ENCODE measurements at regions not wholly inside any gene's neighbourhood (a gene's known extent, or its start where the extent isn't known, plus 50 kb on each side); places are given as distances from the start of the nearest gene placed in this dataset.
"Not testable (repeated sequence)": the region's sequence is repeated elsewhere in the genome, so short reads cannot be mapped to it uniquely, and the experiment has no call there.

GRCh38 chr10:36425131-36425797 lies 700.1 kb upstream of the ANKRD30A start:
- H3K27ac ChIP-seq (ENCODE audit: low read depth, low read length): no peak overlapping the region
- no peak overlapping the region for H3K4me3 ChIP-seq (ENCODE audit: low read depth, low read length)
- no peaks in the 10 kb centered on the region for H3K36me3 ChIP-seq (ENCODE audit: control insufficient read depth, insufficient read depth, low read length)
- no peaks in the 10 kb centered on the region for H3K27me3 ChIP-seq (ENCODE audit: control insufficient read depth, insufficient read depth, low read length)
- no peak overlapping the region for H3K9ac ChIP-seq (ENCODE audit: low read length)
- peaks cover 14% of the 10 kb centered on the region for H3K4me1 ChIP-seq (ENCODE audit: control insufficient read depth, insufficient read depth, low read length)
- peaks cover 20% of the 10 kb centered on the region for H3K9me3 ChIP-seq (ENCODE audit: control insufficient read depth, insufficient read depth, low read depth, low read length)

- Histone ChIP-seq H3K27ac (ENCODE audit: low read depth, low read length) (no peak overlapping the region), H3K4me3 (ENCODE audit: low read depth, low read length) (no peak overlapping the region)
These were observed 700.9 kb upstream of the ANKRD30A start for GRCh38 chr10:36424502-36424901.

DNA sequence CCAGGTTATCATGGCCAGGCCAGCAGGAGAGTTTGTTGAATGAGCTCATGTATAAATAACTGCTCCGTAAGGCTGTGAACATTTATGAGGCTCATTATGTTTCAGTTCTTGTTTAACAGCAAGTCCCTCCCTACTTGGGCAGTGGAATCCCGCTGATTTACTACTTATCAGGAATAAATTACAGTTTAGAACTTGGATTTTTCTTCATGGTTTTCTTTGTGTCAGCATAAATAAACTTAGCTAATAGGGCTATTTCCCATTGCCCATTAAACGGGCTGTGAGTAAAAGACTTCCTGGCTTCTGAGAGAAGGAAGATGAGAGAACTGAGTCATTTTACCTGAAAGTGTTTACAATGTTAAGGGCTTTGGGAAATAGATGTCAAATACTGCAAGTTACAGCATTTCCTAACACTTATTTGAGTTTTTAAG lies 701.6 kb upstream of the ANKRD30A start:
- H3K27ac ChIP-seq (ENCODE audit: low read depth, low read length): no peak overlapping the region
- peaks cover 14% of the 10 kb centered on the region for H3K4me1 ChIP-seq (ENCODE audit: control insufficient read depth, insufficient read depth, low read length)
- H3K9me3 ChIP-seq (ENCODE audit: control insufficient read depth, insufficient read depth, low read depth, low read length): peaks cover 17% of the 10 kb centered on the region
- H3K4me3 ChIP-seq (ENCODE audit: low read depth, low read length): no peak overlapping the region
- no peaks in the 10 kb centered on the region for H3K27me3 ChIP-seq (ENCODE audit: control insufficient read depth, insufficient read depth, low read length)
- no peak overlapping the region for H3K9ac ChIP-seq (ENCODE audit: low read length)
- no peaks in the 10 kb centered on the region for H3K36me3 ChIP-seq (ENCODE audit: control insufficient read depth, insufficient read depth, low read length)

More at GRCh38 chr10:36424502-36424901, 700.9 kb upstream of the ANKRD30A start:
- peaks cover 20% of the 10 kb centered on the region for H3K9me3 ChIP-seq (ENCODE audit: control insufficient read depth, insufficient read depth, low read depth, low read length)
- no peak overlapping the region for H3K9ac ChIP-seq (ENCODE audit: low read length)
- no peaks in the 10 kb centered on the region for H3K36me3 ChIP-seq (ENCODE audit: control insufficient read depth, insufficient read depth, low read length)
- H3K4me1 ChIP-seq (ENCODE audit: control insufficient read depth, insufficient read depth, low read length): peaks cover 14% of the 10 kb centered on the region
- H3K27me3 ChIP-seq (ENCODE audit: control insufficient read depth, insufficient read depth, low read length): no peaks in the 10 kb centered on the region

- H3K4me3 ChIP-seq (ENCODE audit: low read depth, low read length): no peak overlapping the region
- H3K36me3 ChIP-seq (ENCODE audit: control insufficient read depth, insufficient read depth, low read length): no peaks in the 10 kb centered on the region
- peaks cover 14% of the 10 kb centered on the region for H3K9me3 ChIP-seq (ENCODE audit: control insufficient read depth, insufficient read depth, low read depth, low read length)
- peaks cover 14% of the 10 kb centered on the region for H3K4me1 ChIP-seq (ENCODE audit: control insufficient read depth, insufficient read depth, low read length)
- no peak overlapping the region for H3K27ac ChIP-seq (ENCODE audit: low read depth, low read length)
- no peaks in the 10 kb centered on the region for H3K27me3 ChIP-seq (ENCODE audit: control insufficient read depth, insufficient read depth, low read length)
- H3K9ac ChIP-seq (ENCODE audit: low read length): no peak overlapping the region
These were observed 703.4 kb upstream of the ANKRD30A start for GRCh38 chr10:36421992-36422391.

- H3K9ac ChIP-seq (ENCODE audit: low read length): no peak overlapping the region
- H3K9me3 ChIP-seq (ENCODE audit: control insufficient read depth, insufficient read depth, low read depth, low read length): peaks cover 19% of the 10 kb centered on the region; the same call in 1 of the 2 replicates
- no peaks in the 10 kb centered on the region for H3K36me3 ChIP-seq (ENCODE audit: control insufficient read depth, insufficient read depth, low read length)
- H3K4me3 ChIP-seq (ENCODE audit: low read depth, low read length): no peak overlapping the region
- H3K27me3 ChIP-seq (ENCODE audit: control insufficient read depth, insufficient read depth, low read length): no peaks in the 10 kb centered on the region
- no peak overlapping the region for H3K27ac ChIP-seq (ENCODE audit: low read depth, low read length)
- no peaks in the 10 kb centered on the region for H3K4me1 ChIP-seq (ENCODE audit: control insufficient read depth, insufficient read depth, low read length)
These were observed 708.9 kb upstream of the ANKRD30A start for GRCh38 chr10:36416513-36416912.

DNA sequence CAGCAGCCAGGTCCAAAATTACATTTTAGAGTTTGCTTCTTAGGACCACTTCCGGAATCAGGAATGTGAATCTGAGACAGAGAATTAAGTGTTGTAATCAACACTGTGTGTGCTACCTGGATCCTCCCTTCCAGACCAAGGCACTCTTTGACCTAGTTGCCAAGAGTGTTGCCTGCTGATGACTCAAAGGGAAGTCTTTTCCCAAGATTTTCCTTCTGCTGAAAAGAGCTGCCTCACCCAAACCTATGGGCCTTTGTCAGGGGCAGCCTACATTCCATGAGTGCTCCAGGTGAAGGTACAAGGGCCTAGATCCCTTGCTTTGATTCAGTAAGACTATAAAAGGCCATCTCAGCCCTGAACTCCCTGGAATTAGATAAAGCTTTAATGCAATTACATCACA lies 712.5 kb upstream of the ANKRD30A start:
- Histone ChIP-seq H3K27ac (ENCODE audit: low read depth, low read length) (no peak overlapping the region), H3K36me3 (ENCODE audit: control insufficient read depth, insufficient read depth, low read length) (no peaks in the 10 kb centered on the region), H3K4me1 (ENCODE audit: control insufficient read depth, insufficient read depth, low read length) (no peaks in the 10 kb centered on the region), H3K4me3 (ENCODE audit: low read depth, low read length) (no peak overlapping the region), H3K27me3 (ENCODE audit: control insufficient read depth, insufficient read depth, low read length) (no peaks in the 10 kb centered on the region), H3K9ac (ENCODE audit: low read length) (no peak overlapping the region), H3K9me3 (ENCODE audit: control insufficient read depth, insufficient read depth, low read depth, low read length) (peaks cover 19% of the 10 kb centered on the region; the same call in 1 of the 2 replicates)

DNA sequence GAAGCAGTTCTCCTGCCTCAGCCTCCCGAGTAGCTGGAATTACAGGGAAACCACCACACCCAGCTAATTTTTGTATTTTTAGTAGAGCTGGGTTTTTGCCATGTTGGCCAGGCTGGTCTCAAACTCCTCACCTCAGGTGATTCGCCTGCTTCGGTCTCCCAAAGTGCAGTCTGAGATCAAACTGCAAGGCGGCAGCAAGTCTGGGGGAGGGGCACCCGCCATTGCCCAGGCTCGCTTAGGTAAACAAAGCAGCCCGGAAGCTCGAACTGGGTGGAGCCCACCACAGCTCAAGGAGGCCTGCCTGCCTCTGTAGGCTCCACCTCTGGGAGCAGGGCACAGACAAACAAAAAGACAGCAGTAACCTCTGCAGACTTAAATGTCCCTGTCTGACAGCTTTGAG lies 725.2 kb upstream of the ANKRD30A start:
- H3K4me3 ChIP-seq (ENCODE audit: low read depth, low read length); H3K9ac ChIP-seq (ENCODE audit: low read length); H3K36me3 ChIP-seq (ENCODE audit: control insufficient read depth, insufficient read depth, low read length); H3K27ac ChIP-seq (ENCODE audit: low read depth, low read length); H3K27me3 ChIP-seq (ENCODE audit: control insufficient read depth, insufficient read depth, low read length); H3K4me1 ChIP-seq (ENCODE audit: control insufficient read depth, insufficient read depth, low read length); H3K9me3 ChIP-seq (ENCODE audit: control insufficient read depth, insufficient read depth, low read depth, low read length): not testable (repeated sequence)

GRCh38 chr10:36393801-36394200 lies 731.6 kb upstream of the ANKRD30A start:
- Histone ChIP-seq H3K36me3 (ENCODE audit: control insufficient read depth, insufficient read depth, low read length) (no peaks in the 10 kb centered on the region), H3K27ac (ENCODE audit: low read depth, low read length) (no peak overlapping the region), H3K9ac (ENCODE audit: low read length) (no peak overlapping the region), H3K4me1 (ENCODE audit: control insufficient read depth, insufficient read depth, low read length) (no peaks in the 10 kb centered on the region), H3K4me3 (ENCODE audit: low read depth, low read length) (no peak overlapping the region), H3K9me3 (ENCODE audit: control insufficient read depth, insufficient read depth, low read depth, low read length) (0 out of 2 replicates have a peak, but pooled peaks cover 2% of the 10 kb centered on the region), H3K27me3 (ENCODE audit: control insufficient read depth, insufficient read depth, low read length) (no peaks in the 10 kb centered on the region)

DNA sequence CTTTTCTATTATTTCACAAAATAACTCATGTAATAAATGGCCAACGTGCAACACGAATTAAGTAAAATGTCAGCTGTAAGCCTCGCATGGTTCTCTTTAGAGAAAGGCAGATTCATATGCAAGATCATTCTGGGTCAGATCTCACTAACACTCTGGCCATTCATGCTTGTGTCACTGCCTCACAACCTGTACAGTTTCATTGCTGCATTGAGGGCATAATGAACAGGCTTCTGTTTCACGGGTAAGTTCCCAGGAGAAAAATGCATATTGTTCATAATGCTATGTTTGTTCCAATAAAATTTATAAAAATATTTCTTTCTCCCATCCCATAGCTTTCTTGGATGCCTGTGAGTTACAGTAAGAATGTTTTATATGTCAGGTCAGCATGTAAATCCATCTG lies 734.0 kb upstream of the ANKRD30A start:
- H3K27ac ChIP-seq (ENCODE audit: low read depth, low read length): no peak overlapping the region
- H3K36me3 ChIP-seq (ENCODE audit: control insufficient read depth, insufficient read depth, low read length): no peaks in the 10 kb centered on the region
- H3K4me1 ChIP-seq (ENCODE audit: control insufficient read depth, insufficient read depth, low read length): no peaks in the 10 kb centered on the region
- H3K9me3 ChIP-seq (ENCODE audit: control insufficient read depth, insufficient read depth, low read depth, low read length): no peaks in the 10 kb centered on the region
- H3K27me3 ChIP-seq (ENCODE audit: control insufficient read depth, insufficient read depth, low read length): no peaks in the 10 kb centered on the region
- no peak overlapping the region for H3K4me3 ChIP-seq (ENCODE audit: low read depth, low read length)
- H3K9ac ChIP-seq (ENCODE audit: low read length): no peak overlapping the region

DNA sequence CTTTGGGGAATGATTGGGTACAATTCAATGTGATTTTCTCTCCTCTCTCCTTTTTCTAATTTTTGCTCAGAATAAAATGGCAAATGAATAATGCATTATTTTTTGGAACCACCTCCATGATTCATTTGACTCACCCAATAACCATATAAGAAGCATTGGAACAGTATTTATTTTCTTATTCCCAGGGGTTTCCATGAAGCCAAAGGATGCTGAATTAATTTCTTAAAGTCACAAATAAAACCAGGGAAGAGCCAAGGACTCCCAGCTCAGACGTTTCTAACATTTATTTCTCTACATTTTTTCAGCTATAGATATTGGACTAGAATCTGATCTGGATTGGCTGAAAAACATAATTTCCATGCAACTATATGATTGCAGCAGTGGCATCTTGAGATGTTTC lies 735.2 kb upstream of the ANKRD30A start:
- Histone ChIP-seq H3K36me3 (ENCODE audit: control insufficient read depth, insufficient read depth, low read length) (no peaks in the 10 kb centered on the region), H3K4me1 (ENCODE audit: control insufficient read depth, insufficient read depth, low read length) (no peaks in the 10 kb centered on the region), H3K9ac (ENCODE audit: low read length) (no peak overlapping the region), H3K27ac (ENCODE audit: low read depth, low read length) (no peak overlapping the region), H3K9me3 (ENCODE audit: control insufficient read depth, insufficient read depth, low read depth, low read length) (no peaks in the 10 kb centered on the region), H3K27me3 (ENCODE audit: control insufficient read depth, insufficient read depth, low read length) (no peaks in the 10 kb centered on the region), H3K4me3 (ENCODE audit: low read depth, low read length) (no peak overlapping the region)

- no peak overlapping the region for H3K4me3 ChIP-seq (ENCODE audit: low read depth, low read length)
- H3K9me3 ChIP-seq (ENCODE audit: control insufficient read depth, insufficient read depth, low read depth, low read length): no peaks in the 10 kb centered on the region
- H3K36me3 ChIP-seq (ENCODE audit: control insufficient read depth, insufficient read depth, low read length): no peaks in the 10 kb centered on the region
- no peak overlapping the region for H3K9ac ChIP-seq (ENCODE audit: low read length)
- no peaks in the 10 kb centered on the region for H3K4me1 ChIP-seq (ENCODE audit: control insufficient read depth, insufficient read depth, low read length)
- H3K27me3 ChIP-seq (ENCODE audit: control insufficient read depth, insufficient read depth, low read length): no peaks in the 10 kb centered on the region
- H3K27ac ChIP-seq (ENCODE audit: low read depth, low read length): no peak overlapping the region
These were observed 737.2 kb upstream of the ANKRD30A start for GRCh38 chr10:36388166-36388565.

Data from HUES6 (cell line).